SIG-M5 (cell line): ENCODE measurements at regions not wholly inside any gene's neighbourhood (a gene's known extent, or its start where the extent isn't known, plus 50 kb on each side); places are given as distances from the start of the nearest gene placed in this dataset.
"Not testable (repeated sequence)": the region's sequence is repeated elsewhere in the genome, so short reads cannot be mapped to it uniquely, and the experiment has no call there.

ENCODE experiments used
- DNase-seq: peaks from one replicate; lab custom pipeline; 2025; lab: John Stamatoyannopoulos, UW

DNA sequence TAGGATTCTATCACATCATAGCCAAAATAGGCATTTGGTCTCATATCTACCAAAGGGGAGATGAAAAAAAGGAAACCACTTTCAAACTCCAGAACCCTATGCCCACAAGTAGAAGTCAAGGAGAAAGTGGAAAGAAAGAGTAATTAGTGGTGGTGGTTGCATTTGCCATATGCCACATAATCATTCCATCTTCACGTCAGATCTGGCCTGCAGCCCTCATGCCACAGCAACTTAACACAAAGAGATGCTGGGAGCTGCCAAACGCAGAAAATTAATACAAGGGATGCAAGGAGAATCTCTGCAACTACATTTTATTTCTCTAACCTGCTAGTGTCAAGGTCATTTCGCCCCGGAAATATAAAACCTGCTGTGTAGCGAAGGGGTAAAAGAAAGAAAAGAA is 148.6 kb upstream of the FOXN3 start:
- no peak for DNase-seq

DNA sequence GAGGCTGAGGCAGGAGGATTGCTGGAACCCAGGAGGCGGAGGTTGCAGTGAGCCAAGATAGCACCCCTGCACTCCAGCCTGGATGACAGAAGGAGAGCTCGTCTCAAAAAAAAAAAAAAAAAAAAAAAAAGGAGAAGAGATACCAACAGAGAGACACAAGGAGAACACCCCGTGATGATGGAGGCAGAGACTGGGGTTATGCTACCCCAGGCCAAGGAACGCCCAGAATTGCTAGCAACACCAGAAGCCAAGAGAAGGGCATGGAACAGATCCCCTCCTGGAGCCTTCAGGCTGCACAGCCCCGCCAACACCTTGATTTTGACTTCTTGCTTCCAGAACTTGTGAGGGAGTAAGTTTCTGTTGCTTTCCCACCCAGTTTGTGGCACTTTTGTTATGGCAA is 148.0 kb upstream of the FOXN3 start:
- DNase-seq = no peak

- no peak for DNase-seq
Observed at GRCh38 chr14:89564286-89564957, 147.4 kb upstream of the FOXN3 start.

DNA sequence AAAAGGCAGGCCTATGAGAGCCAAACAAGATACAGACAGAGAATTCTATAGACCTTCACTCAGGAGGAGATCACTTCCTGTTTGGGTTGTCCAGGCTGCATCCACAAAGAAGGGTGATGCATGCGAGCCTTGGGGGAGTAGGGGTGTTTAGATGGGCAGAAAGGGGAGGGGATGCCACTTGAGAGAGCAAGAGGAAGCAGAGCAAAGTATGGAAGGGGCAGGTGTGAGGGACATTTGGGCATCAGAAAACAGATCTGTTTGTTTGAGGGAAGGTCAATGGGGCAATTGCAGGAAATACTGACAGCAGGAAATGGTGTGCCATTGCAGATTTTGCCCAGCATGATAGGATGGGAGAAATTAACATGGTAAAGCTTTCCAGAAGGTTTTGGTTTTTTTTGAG is 146.4 kb upstream of the FOXN3 start:
- DNase-seq = no peak

DNA sequence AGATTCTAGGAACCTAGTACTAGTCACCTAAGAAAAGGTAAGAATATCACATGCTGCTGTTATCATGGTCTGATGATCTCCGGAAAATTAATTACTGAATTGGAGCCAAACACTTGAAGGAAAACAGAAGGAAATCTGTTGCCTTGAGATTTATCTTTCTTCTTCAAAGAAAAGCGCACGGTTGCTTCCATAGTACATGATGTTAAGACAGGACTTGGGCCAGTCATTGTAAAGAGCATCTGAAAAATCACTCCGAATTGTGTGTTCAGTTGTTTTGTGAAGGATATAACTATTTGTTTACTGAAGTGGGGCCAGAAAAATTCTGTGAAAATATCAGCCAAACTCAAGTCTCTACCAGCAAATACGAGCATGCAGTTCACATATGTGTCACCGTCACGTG is 134.9 kb upstream of the FOXN3 start:
- DNase-seq = no peak

DNA sequence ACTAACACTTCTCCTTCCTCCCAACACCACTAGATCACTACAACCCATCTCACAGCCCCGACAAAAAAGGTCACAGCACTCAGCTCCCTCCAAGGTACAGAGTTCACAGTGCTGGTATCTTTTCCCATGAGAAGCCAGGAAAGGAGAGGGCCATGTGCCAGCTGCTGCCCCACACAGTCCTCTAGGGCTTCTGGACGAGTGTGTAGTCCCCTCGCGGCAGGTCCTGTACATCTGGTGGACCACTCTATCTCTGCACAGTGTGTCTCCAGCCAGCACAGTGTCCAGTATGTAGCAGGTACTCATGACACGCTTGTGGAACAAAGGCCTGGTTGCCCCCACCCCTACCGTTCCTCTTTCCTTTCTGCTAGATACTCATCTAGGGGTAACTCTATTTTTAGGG is 134.4 kb upstream of the FOXN3 start:
- no peak for DNase-seq

- no peak for DNase-seq
Observed at GRCh38 chr14:89550821-89551220, 133.8 kb upstream of the FOXN3 start.

- no peak for DNase-seq
Observed at GRCh38 chr14:89549381-89550125, 132.5 kb upstream of the FOXN3 start.

DNA sequence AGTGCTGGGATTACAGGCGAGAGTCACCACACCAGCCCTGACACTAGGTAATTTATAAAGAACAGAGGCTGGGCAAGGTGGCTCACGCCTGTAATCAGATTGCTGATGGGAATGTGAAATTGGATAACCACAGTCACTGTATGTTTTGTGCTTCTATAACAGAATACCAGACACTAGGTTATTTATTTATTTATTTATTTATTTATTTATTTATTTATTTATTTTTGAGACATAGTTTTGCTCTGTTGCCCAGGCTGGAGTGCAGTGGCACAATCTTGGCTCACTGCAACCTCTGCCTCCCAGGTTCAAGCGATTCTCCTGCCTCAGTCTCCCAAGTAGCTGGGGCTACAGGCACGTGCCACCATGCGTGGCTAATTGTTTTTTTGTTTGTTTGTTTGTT is 130.0 kb upstream of the FOXN3 start:
- not testable (repeated sequence) for DNase-seq

DNA sequence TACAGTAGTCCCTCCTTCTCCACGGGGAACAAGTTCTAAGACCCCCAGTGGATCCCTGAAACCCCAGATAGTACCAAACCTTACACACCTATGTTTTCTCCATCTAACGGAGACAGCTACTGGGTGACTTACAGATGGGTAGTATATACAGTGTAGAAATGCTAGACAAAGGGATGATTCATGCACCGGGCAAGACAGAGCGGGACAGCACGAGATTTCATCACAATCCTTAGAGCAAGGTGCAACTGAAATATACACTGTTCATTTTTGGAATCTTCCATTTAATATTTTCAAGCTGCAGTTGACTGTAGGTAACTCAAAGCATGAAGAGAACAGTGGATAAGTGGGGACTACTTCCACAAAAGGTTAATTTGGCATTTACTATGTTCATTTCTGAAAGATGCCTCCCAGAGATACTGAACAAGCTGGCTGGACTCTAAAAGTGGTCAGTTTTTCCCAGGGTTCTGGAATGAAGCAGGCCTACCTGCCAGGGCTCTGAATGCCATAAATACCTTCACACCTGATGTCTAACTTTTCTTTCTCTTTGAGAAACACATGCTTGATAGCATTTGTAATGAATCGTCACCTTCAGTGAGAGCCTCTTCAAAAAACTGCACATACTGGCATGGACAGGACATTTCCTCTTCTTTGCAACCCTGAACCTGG is 127.7 kb upstream of the FOXN3 start:
- no peak for DNase-seq

DNA sequence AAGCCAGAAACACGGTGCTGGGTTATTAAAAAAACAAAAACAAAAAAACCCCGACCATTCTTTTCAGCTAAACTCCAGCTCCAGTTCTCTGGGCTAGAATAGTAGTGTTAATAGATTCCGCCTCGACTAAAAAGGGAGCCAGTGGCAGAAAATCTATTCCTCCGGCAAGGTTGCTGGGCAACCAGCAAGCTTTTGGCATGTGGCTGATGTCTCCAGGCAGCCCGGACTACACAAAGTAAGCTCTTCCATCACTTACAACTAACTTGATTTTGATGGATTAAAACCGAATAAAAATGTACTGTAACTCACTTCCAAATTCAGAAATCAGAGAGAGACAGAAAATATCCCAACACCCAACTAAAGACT is 126.4 kb upstream of the FOXN3 start:
- DNase-seq = no peak

DNA sequence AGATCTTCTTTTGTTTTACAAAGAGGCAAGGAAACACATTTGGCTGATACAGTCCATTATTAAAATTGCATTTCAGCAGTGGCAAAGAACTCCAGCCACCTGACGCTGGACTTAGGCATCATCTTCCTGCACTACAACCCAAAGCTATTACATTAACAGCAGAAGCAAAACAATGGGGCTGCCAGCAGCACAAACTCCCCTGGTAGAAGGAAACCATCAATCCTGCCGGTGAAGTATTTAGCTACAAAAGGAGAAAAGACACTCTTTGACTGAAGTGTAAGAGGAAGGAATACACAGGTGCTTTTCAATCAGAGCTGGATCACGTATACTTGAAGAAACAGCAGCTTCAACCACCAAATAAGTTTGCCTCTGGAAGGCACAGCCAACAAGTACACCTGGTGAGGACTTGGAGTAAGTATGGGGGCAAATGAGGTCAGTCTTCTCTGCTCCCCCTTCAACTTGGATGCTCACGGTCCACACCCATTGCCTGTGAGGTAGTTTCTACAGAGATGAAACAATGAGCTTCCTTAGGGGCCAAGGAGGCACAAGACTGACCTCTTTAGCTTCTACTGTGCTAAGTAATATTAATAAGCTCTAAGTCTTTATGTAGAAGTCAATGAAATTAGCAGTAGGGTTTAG is 125.9 kb upstream of the FOXN3 start:
- DNase-seq = no peak

- no peak for DNase-seq
Observed at GRCh38 chr14:89540830-89541470, 123.9 kb upstream of the FOXN3 start.

DNA sequence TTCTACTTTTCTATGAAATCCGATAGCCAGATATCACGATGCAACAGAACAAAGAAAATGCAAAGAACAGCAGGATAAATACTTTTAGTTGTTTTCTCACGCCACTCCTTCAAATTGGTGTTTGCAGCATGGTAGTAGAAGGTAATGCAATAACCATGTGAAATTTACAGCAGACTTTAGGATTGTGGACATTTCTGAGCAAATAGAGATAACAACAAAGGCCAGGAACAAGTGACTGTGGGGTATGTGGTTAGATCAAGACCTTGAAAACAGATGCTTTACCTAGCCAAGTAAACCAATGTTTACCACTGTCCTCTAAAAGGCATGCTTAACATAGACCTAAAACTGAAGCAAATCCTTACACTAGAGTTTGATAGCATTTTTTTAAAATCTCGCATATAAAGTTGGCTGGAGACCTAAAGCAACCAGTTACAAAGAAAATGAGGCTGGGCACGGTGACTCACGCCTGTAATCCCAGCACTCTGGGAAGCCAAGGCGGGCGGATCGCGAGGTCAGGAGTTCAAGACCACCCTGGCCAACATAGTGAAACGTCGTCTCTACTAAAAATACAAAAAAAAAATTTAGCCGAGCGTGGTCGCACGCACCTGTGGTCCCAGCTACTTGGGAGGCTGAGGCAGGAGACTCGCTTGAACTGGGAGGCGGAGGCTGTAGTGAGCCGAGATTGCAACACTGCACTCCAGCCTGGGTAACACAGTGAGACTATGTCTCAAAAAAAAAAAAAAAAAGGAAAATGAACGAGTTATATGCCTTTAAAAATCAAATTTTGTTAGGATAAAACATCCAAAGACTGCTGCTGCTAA is 123.2 kb upstream of the FOXN3 start:
- no peak for DNase-seq

DNA sequence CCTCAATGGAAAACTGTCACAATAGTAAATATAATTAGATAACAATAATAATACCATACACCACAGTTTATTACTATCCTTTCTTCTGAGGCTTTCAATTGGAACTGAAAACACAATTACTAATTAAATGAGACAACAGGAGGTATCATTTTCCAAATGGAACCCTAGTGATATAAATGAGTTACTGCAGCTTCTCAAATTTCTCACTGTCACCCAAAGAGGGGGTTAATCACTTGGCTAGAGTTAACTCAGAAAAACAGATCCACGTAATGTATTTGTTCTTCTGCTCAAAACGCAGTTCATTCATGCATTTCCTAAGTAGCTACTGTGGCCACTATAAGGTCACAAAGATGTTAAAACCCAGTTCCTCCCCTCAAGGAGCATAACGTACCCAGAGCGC is 120.9 kb upstream of the FOXN3 start:
- no peak for DNase-seq

- DNase-seq = no peak
Observed at GRCh38 chr14:89534902-89535685, 118.1 kb upstream of the FOXN3 start.

GRCh38 chr14:89533766-89534165 is 116.7 kb upstream of the FOXN3 start:
- no peak for DNase-seq

DNA sequence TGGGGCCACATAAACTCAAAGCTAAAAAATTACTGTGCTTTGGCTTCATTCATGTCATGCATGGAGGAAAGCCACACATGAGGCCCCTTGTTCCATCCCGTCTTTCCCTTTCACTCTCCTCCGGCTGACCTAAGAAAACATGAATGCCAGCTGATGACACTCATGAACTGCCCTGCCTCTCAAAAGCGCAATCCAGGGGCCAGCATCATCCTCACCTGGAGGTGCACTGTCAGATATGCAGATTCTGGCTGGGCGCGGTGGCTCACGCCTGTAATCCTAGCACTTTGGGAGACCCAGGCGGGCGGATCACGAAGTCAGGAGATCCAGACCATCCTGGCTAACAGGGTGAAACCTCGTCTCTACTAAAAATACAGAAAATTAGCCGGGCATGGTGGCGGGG is 116.1 kb upstream of the FOXN3 start:
- DNase-seq = no peak

- DNase-seq = no peak
Observed at GRCh38 chr14:89531661-89532335, 114.8 kb upstream of the FOXN3 start.

GRCh38 chr14:89524990-89525667 is 108.1 kb upstream of the FOXN3 start:
- no peak for DNase-seq
